CD4-positive, alpha-beta T cell treated with Interleukin-4 for 4 hours (primary cell): ENCODE measurements at regions not wholly inside any gene's neighbourhood (a gene's known extent, or its start where the extent isn't known, plus 50 kb on each side); places are given as distances from the start of the nearest gene placed in this dataset.

Source experiments
- DNase-seq: peaks from one replicate; pipeline ENCODE4 v3.0.0-alpha.2; 2020

DNA sequence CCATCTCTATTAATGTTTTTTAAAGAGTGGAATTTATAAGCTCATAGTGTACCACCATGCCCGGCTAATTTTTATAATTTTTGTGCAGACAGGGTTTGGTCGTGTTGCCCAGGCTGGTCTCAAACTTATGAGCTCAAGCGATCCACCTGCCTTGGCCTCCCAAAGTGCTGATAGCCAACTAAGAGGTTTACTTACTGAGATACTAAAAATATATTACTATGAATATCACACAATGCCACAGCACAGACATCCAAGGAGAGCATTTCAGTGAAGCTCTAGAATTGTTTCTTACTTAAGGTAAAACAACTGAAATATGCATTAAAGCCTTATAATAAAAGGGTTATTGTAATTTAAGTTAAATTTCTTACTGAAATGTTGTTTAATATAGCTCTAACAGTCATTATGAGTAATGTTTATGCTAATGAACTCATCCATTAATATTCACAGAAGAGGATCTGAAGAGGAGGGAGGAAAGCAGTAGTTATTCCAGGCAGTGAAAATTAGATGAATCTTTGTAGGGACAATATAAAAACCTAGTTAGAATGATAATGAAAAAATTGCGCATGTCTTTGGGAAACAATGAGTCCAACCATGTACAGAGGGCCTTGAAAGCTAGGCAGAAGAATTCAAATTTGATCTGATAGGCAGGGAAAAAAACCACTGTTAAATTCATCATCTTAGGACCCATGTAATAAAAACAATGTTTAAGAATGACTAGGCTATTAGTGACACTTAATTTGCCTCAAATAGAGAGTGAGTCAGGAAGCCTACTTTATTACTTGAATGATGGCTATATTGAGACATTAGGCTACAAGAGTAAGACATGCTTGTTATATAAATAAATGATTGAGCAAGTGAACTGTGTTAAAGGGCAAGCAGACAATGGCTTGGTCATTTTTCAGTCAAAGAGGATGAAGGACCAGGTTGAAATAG lies 99.2 kb downstream of the SLC41A2 start:
- DNase-seq: no peak

DNA sequence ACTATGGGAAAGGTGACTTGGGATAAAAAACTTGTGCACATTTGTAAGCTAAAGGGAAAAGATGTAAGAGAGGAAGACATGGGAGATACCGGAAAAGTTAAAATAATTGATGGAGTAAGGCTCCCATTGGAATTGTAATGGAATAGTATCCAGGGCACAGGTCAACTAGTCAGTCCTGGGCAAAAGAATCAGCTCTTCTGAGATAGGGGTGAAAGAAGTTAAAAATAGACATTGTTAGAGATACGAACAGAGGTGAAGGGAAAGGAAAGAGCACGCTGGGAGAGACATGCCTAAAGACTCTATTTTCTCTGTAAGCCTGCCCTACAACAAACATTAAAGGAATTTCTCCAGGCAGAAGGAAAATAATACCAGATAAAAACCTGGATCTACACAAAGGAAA lies 101.6 kb downstream of the SLC41A2 start:
- no peak for DNase-seq

DNA sequence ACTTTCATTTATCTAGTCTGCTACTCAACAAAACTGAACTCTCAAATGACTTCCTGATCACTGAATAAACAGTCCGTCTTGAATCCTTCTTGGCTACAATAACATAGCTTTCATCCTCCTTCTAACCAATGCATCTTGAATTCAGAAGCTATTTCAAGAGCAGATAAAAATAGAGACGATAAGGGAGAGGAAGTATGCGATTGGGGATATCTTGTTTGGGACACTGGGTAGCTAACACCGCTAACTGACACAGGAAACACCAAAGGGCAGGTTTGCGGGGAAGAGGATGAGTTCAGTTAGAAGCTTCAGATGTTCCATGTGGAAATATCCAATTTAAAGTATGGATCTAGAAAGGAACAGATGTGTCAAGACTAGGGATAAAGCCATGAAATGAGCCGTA lies 102.5 kb downstream of the SLC41A2 start:
- no peak for DNase-seq

DNA sequence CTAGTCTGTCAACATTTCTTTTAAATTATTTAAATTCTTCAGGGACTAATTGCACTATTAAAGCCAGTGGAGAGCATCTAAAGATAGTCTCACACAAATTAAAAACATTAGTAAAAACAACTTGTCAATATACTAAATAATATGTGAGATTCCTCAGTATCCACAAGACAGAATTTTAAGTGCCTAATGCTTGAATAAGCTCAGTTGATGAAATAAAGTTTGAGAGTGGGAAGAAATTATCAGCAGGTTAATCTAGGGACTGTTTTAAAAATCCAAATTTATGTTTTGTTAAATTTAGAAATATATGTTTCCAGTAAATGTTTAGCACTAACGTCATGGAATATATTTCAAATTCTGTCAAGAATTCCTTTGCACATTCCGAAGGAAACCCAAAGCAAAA lies 105.2 kb downstream of the SLC41A2 start:
- DNase-seq: no peak

DNA sequence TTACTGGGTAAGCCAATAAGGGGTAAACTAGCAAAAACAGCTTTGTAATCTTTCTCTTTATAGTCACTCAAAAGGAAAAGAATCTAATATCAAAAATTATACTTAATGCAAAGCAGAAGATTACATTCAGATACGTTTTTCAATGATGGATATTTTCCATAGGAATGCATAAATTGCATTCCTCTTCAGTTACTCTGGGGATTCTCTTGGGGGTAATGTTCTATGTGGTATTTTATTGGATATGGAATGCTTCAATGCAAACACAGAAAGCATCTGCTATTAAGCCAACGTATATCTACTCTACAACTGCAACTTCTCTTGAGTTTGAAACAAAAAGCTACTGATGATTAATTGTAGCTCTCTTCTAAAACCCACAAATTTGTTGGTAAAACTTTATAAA lies 106.0 kb downstream of the SLC41A2 start:
- no peak for DNase-seq

DNA sequence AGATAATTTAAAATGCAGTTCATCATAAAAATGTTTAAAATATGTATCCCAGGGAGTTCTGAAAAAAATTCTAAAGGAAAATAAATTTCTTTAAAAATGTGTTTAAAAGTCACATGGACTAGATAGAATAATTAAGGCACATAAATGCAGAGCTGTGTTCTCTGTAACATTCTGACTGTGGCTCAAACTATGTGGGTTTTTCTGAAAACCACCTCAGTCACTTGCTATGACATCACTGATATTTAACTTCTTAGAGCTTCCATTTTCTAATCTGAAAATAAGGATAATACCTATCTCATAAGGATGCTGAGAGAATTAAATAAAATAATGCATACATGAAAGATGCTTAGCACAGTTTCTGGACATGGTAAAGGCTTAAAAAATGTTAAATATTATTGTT lies 107.3 kb downstream of the SLC41A2 start:
- DNase-seq: no peak

DNA sequence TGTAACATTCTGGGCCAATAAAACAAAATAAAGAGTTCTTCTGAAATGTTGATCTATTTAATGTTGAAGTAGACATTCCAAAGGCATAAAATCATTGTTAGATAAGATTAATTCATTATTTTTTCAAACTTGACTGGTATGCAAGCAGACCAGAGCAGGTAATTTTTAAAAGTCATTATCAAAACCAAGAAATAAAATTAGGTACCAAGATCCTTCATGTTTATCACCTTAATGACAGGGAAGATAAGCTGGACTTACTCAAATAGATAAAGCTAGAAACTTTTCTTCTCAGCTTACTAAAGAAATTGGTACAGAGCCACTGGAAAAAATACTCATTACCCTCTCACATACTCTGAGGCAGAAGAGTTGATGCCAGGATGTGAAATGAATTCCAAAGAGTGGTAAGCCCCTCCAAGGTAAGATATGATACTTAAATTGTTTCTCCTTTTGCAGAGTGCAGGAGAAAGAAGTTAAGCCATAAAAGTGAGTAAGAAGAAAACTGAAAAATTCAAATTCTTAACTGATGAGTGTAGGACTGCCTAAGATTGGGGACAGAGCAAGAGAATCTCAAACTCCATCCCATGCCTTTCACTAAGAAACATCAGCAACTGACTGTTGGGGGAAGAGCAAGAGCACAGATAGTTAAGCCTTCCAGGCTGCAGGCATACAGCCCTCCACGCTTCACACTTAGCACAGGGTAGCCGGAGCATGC lies 111.9 kb downstream of the SLC41A2 start:
- no peak for DNase-seq

DNA sequence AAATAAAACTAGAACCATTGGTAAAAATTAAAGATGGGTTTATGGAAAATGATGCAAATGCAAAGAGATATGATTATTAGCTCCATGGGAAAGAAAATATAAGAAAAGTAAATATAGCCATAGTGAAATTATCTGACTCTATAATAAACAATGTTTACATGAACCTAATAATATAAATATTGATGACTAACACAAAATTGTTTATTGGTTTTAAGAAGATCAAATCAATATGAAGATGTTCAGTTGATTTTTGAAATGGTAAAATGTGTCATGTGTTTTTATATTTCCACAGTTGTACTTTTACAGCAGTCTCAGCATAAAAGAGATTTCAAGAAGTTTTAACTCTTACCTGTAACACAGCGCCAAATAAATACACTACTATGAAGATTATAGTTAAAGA lies 114.0 kb downstream of the SLC41A2 start:
- no peak for DNase-seq

DNA sequence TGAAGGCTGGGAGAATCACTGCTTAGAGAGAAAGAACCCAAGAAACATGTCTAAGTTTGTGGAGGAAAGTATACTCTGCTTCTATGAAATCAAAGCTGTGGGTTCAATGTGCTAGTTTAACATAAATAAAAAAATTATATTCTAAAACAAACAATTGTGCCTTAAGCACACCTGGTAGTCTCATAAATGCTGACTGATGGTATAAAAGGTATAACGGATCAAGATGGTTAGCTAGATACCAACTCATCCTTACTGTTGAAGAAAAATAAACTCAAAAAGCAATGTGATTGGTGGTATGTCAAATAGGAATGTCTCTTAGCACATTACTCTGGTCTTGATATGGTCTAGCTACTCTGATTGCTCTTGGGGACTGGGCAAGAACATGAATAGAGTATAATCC lies 117.8 kb downstream of the SLC41A2 start:
- DNase-seq: no peak

DNA sequence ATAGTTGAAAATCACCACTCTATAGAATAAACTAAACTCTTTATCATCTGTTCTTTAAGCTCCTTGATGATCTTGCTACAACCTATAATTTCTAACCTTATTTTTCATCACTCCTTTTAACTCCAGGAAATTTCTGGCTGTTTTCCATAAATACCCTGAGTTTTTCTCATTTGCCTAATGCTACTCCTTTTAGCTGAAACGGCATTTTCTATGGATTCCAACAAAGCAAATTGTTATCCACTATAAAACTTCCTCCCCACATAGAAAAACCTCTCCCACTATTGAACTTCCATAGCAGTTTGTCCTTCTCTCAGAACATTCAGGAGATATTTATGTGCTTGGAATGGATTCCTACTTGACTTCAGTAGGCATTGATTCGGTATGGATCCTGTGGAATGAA lies 122.8 kb downstream of the SLC41A2 start:
- no peak for DNase-seq

DNA sequence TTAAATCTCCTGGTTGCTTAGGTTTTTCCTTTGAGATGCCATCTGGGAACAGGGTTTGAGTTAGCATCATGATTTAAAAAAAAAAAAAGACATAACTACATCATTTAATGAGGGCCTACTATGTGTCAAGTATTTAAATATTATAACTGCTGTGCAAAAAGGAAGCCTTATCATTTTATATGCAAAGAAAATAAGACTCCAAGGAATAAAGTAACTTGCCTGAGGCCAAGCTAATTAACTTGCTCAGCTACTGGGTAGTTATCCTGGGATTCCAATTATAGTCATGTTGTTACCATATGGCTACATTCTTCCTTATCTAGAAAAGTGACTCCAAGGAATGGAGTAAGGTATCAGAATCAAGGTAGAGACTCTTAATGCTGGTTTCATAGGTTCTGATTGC lies 123.5 kb downstream of the SLC41A2 start:
- no peak for DNase-seq

DNA sequence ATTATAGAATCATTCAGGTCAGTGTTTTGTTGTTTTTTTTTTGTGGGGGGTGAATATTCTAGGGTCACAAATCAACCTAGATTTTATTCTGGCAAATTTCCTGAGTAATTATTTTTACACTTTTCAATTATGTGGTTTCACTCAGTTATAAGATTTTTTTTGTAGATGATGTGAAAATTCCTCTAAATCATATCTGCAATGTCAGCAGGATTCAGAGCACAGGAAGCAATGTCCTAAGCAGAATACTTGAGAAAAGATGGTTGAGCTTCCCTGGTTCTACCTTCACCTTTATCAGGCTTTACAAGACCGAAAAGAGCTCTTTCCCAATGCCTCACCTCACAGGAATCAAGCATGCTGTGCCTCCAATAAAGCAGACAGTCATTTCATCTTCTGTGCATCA lies 124.3 kb downstream of the SLC41A2 start:
- DNase-seq: no peak

DNA sequence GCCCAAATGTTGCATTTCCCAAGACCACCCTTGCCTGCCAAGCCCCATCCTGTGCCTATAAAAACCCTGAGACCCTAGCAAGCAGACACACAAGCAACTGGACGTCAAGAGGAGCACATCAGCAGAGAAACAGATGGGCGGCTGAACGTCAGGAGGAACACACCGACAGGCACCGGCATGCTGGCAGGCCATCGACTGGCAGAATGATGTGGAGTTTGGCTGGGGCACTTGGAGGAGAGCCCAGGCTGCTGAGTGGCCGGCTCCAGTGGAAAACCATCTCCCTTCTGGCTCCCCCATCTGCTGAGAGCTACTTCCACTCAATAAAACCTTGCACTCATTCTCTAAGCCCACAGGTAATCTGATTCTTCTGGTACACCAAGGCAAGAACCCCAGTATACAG lies 130.1 kb downstream of the SLC41A2 start:
- DNase-seq: no peak

DNA sequence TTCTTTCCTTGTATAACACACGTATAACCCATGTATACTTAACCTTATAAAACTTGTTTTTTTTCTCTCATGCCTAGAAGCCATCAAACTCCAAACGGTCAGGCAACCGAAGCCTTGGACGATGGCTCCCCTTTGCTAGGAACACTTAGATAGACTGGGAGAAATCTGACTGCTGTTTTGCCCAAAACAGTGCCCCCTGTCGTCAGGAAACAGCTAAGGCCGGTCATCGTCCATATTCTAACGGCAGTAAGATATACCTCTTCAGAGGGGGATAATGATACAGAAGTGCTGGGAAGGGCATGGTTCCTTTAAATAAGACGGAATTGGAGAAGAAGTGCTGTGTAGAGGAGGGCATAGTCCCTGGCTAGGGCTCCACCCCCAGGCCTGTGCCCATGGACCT lies 130.5 kb downstream of the SLC41A2 start:
- no peak for DNase-seq

DNA sequence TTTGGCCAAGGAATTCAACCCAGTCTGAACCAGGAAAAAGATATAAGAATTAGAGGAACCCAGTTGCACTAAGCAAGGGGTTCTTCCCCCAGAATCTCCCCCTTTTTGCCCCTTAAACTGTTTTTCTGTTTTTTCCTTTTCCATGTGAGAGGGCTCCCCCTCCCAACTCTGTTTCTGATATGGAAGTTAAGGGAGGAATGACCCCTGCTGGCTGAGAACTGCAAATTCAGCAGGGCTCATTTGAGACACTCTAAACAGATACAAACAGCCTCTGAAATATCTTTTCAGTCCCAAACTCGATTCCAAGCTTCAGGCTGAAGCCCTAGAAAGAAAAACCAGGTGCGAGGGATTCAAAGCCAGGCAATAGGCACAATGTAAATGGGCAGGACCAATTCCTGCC lies 132.7 kb downstream of the SLC41A2 start:
- peak; percentile 4 for DNase-seq

DNA sequence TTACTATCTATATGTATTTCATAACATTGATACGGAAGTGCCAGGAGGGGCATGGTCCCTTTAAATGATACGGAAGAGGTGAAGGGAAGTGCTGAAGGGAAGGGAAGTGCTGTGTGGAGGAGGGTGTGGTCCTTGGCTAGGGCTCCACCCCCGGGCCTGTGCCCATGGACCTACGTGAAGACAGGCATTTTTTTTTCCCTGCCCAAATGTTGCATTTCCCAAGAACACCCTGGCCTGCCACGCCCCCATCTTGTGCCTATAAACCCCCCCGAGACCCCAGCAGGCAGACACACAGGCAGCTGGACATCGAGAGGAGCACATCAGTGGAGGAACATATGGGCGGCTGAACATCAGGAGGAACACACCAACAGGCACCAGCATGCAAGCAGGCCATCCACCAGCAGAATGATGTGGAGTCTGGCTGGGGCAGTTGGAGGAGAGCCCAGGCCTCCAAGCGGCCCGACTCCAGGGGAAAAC lies 134.1 kb downstream of the SLC41A2 start:
- DNase-seq: no peak

DNA sequence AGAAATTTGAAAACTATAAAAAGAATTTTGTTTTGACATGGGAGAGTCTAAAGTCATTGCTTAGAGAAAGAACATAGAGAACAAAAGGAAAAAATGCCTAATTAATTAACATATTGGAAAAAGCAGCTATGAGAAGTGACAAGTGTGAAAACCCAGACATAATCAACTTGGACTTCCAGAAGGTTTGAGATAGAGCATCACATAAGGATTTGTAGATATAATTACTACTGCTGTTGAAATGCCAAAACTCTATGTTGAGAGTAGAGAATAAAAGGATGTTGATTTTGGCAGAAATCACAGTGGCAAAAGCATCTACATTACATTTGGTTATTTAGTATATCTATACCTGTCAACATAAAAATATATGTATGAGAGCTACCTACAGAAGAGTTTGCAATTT lies 135.1 kb downstream of the SLC41A2 start:
- no peak for DNase-seq

DNA sequence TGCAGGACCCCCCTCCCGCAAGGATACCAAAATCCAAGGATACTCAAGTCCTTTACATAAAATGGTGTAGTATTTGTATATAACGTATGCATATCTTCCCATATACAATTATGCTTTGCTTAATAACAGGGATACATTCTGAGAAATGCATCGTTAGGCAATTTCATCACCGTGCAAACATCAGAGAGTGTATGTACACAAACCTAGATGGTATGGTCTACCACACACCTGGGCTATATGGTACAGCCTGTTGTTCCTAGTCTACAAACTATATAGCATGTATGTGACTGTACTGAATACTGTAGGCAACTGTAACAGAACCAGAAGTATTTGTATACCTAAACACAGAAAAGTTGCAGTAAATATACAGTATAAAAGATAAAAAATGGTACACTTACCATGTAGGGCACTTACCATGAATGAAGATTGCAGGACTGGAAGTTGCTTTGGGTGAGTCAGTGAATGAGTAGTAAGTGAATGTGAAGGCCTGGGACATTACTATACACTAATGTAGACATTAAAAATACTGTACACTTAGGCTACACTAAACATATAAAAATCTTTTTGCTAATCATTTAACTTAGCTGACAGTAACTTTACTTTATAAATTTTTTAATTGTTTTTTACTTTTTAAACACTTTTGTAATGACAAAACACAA lies 141.1 kb downstream of the SLC41A2 start:
- no peak for DNase-seq

DNA sequence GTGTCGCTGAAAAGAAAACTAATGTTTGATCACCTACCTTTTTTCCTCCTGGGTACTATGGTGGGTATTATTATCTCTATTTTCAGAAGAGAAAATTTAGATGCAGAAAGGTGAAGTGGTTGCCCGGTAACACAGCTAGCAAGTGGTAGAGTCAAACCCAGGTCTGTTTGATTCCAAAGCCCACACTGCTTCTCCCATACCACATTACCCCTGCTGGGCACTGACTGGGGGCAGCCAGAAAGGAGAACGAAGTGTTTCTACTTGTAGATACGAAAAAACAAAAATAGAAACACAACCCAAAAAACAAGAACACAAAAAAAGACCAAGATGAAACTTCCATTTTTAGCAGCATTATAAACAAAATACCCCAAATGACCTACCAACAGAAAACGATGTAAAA lies 142.2 kb downstream of the SLC41A2 start:
- no peak for DNase-seq

DNA sequence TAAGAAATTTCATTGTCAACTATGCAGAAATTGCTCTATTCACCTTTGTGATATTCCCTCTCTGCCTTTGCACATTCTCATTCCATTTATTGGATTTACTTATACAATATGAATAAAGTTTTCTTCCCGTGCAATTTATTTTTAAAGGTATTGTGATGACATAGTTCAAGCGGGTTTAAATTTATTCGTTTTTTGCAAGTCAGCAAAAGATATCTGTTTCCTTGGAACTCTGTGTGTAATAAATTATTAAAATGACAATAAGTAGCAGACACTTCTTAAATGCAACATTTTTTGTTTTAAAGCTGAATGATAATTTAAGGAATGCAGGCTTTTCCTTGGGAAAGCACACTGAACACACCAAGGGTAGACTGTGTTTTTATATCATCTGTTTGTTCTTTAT lies 143.1 kb downstream of the SLC41A2 start:
- DNase-seq: no peak
